ENCODE measurements at regions not wholly inside any gene's neighbourhood (a gene's known extent, or its start where the extent isn't known, plus 50 kb on each side); places are given as distances from the start of the nearest gene placed in this dataset.
"Not testable (repeated sequence)": the region's sequence is repeated elsewhere in the genome, so short reads cannot be mapped to it uniquely, and the experiment has no call there.

DNA sequence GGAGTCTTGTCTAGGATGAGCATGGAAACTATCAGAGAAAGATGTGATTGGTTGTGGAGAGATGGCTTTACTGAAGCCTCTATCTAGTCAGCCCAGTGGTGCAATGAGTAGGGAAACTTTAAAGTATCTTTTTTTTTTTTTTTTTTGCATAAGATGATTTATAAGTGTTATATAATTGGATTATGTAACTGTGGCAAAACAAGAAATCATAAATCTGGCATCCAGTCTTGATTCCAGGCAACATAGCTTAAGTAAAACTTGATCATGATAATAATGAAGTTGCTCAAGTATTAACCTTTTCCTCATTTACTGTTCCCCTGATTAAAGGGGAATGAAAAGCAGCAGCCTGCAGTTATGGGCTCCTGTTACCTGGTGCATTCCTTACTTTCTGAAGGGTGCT lies 538.0 kb upstream of the ATP2B1 start:
- DNase-seq = no peak

DNA sequence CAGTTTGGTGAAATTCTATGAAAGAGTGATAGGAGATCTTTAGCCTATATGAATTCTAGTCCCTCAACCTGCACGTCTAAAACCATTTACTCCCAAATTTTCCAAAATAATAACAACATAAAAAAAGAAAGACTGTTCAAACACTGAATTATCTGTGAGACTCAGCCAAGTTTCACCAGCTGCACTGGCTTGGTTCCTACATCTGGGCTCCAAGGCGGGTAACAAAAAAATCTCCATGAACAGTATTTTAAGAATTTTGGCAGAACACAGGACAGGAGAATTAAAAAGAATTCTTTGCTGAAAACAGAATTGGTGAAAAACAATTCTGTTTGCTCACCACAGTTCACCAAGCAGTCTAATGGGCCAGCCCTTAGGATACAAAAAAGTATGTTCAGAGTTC lies 536.8 kb upstream of the ATP2B1 start:
- DNase-seq = no peak

DNA sequence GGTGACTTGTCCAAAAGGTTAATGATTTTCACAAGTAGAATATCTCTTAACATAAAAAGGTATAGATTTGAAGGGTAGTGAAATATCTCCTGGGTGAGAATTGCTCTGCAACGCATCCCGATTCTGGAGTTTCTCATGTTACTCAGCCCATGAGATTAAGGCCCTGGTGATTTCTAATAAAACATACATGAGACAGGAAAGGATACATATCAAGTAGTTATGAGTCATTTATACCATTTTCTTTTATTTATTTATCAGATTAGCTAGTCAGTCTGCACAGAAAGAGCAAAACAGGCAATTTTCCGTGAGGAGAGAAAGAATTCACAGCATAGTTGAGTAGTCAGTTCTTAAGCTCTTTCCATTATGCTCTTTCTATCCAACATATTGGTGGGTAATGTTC lies 535.6 kb upstream of the ATP2B1 start:
- no peak for DNase-seq

DNA sequence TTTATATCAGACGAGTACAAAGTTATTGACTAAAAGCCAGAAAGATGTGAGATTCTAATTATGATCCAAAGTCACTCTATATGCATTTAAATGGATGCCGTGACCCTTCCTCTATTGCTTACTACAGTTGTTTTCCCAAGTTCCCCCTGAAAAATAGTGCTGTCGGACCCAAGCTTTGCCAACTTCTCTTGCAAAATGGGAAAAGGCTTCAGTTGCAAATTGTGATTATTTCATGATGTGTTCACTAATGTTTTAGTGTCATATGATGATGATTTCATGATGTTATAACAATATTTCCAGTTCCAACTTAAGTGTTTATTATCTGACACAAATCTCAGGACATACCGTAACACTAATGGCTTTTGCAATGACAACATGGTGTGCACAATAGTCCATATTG lies 534.6 kb upstream of the ATP2B1 start:
- DNase-seq = no peak

DNA sequence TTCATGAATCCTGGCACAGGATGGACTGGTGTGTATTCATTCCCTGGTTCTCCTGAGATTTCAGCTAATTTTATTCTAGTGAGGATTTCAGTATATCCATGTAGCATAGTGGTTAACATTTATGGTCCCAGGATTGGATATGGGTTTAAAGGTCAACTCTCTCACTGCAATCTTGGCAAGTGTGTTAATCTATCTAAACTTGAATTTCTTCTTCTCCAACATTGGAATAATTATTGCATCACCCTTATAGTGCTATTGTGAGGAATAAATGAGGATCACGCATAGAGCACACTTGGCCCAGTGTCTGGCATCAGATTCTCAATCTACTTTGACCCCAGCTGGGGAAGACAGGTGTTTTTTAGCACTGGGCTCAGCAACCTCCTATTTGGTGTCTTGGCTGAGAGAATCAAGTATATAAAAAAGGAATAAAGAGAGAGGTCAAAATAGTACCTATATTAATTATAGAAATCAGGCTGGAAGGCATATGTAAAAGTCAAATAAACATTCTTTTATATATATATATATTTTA lies 531.2 kb upstream of the ATP2B1 start:
- no peak for DNase-seq

DNA sequence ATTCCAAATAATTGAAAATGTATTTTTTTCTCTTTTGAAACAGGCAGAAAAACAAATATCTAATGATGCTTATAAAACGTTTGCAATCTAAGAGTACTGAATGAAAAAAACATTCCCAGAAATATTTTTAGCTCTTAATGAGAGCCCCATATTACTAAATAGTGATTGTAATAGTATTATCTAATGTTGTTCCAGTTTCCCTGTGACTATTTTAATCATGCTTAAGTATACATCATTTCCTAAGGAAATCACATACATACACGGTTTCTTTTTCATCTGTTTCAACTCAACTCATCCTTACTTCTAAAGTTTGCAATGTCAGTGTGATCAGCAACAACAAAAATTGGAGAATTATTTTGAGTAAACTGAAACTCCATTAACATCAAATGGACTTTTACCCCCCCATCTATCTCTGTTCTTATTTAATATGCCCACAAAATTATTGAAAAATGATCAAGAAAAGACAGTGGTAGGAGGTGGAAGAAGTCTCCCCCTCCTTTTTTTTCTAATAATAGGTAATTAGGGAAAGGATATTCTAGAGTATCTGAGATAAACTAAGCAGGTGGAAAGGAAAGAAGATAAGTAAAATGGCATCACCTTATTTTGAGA lies 530.1 kb upstream of the ATP2B1 start:
- no peak for DNase-seq

DNA sequence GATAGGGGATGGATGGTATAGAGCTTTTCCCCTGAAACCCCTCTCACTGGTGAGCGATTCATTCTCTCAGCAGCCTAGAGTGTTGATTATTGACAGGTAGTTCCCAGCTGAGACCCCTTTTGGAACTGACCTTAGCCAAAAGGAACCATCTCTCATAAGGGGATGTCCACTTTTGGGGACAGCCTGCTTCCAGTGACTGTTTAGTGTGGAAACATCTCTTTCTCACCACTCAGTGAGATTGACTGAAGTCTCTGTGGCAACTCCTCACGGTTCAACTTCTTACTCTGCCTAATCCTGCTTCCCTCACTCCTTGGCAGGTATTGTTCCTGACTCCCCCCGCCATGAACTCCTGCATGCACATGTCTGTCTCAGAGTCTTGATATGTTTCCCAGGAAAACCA lies 529.2 kb upstream of the ATP2B1 start:
- no peak for DNase-seq

DNA sequence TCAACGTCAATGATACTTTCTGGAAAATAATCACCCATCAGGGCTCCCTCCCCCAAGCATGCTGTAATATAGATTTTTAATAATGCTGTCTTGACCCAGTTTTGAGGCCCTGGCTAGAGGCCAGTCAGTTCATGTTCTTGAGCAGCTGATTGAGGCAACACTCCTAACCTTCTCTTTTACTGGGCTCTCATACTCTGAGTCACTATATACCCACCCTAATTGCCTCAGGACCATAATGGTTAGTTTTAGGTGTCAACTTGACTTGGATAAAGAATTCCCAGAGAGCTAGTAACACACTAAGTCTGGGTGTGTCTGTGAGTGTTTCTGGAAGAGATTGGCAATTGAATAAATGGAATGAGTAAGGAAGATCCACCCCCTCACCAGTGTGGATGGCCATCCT lies 527.0 kb upstream of the ATP2B1 start:
- DNase-seq = no peak

DNA sequence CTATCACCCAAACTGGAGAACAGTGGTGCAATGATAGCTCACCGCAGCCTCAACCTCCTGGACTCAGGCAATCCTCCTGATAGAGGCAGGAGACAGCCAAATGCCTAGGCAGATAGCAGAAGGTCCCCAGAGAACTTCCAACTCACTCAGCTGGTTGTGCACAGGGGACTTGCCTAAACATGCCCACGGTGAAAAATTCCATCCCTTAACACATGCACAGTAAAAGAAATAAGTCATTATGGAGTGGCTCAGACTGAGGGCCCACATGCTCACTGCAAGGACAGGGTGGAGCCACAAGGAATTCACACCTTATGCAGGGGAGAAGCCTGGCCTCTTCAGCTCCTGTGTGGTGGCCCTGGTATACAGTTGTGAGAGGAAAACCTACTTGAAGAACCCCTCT lies 525.8 kb upstream of the ATP2B1 start:
- no peak for DNase-seq

DNA sequence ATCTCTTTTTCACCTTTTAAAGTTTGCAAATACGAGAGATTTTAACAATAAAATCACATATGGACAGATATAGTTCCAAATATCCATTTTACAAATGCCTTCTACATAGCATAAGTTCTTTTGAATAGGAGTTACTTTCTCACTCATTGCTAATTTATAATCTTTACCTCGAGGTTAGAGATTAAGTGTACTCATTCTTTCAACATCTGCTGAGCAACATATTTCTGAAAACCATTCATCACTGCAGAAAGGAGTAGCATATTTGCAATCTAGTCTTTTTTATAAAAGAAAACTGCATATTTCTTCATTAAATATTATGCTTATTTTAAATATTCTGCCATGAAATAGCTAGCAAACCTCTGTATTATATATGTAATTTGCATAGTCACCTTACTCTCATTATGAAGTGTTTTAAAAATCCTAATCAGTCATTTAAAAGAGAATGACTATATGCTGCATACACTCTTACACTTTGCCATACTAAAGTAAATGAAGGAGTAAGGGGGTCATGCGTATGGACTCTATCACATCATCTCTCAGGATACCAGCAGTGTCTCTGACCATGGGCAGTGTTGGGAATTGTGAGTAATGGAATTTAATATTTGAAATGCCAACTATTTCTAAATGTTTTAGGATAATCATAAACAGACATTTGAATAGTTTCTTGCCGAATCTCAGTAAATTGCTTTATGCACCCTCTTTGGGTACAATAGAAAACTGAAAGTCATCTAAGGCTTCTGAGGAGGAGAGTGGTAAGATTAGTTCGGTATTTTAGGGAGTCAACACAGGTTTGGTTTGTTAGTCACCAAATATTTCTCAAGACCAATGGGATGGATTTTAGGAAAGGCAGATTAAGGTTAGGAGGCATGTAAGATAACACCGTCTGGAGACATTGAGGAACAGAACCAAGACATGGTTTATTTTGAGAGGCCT lies 524.8 kb upstream of the ATP2B1 start:
- no peak for DNase-seq

DNA sequence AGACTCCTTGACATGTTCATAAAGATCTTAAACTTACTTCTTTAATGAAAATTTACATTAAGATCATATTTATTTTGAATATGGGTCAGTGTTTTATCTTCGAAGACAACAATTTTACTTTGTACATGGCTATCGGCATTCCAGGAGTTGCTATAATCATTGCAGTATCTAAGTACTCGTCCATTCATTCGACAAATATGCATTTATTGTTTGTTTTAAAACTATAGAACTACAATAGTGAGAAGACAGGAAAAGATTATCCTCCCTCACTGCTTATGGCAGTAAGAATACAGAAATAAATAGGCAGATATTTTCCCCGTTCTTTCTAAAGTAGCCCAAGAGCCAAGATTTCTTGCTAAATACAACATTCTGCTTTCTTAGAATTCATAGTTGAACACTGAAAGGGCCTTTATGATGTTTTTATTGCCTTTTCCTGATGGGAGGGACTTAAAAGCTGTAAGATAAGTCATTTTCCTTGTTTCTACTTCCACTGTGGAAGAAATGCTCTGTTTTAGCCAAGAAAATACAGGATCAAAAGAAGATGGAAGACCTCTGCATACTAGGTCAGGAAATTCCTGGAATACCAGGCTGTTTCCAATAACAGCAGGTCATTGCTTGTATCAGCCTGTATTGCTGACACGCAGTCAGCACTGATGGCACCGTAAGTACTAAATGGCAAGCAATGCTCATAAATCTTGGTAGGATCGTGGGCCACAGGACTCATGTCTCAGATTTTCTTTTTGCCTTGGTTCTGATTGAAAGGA lies 521.0 kb upstream of the ATP2B1 start:
- DNase-seq = no peak

DNA sequence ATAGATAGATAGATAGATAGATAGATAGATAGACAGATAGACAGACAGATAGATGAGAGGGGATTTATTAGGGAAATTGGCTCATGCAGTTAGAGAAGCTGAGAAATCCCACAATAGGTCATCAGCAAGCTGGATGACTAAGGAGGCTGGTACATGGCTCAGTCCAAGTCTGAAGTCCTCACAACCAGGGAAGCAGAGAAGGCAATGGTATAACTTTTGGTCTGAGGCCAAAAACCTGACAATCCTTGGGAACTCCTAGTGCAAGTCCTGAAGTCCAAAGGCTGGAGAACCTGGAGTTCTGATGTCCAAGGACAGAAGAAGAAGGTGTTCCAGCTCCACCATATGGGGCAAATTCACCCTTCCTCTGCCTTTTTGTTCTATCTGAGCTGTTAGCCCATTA lies 517.6 kb upstream of the ATP2B1 start:
- no peak for DNase-seq

DNA sequence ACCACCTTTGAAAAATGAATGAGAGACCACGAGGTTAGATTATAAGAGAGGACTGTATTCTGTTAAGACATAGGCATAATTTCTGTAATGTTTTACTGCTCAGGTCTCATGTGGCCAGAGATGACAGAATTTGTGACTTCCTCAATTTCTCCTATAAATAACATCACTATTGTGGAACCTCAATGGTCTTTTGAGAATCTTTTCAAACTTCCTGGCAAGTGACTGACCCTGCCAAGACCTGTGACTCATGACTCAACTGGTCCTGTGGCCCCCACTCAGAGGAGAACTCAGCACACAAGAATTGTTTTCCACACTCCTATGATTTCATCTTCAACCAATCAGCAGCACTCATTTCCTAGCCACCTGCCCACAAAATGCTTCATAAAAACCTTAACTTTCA lies 508.2 kb upstream of the ATP2B1 start:
- DNase-seq = no peak

DNA sequence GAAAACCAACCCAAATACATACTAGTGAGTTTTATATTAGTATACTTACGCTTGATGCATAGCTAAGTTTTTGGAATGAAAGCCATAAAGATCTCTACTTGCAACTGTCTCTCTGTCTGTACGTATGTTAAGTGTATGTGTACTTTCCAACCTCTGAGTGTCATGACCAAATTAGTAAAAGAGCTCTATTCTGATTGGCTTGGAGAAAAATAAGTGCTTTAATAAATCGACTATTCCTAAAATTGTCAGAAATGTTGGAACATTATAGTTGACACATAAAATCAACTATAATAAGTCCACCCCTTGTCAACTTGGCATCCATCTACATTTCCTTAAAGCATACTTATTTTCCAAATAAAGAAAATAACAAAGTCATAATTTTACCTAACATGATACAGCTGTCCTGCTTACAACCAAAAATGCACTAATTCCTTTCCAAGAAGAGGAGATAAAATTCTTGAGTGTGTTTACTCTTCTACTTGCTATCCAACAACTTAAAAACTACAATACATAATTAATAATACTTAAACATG lies 507.4 kb upstream of the ATP2B1 start:
- DNase-seq = no peak

DNA sequence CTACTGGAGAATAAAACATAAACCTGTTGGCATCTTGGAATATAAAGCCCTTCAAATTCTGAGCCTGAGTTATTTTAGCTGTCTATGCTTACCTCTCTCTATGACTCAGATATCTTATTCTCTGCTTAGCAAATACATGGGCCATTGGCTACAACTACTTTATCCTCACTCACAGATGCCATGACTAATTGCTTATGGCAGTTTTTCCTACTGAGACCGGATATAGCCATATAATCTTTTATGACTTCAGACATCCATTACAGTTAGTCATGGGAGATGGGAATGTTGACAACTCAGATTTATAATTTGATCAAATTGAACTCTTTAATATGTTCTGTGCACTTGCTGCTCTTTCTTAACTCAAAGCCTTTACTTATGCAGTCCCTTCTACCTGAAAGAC lies 502.4 kb upstream of the ATP2B1 start:
- DNase-seq = no peak

DNA sequence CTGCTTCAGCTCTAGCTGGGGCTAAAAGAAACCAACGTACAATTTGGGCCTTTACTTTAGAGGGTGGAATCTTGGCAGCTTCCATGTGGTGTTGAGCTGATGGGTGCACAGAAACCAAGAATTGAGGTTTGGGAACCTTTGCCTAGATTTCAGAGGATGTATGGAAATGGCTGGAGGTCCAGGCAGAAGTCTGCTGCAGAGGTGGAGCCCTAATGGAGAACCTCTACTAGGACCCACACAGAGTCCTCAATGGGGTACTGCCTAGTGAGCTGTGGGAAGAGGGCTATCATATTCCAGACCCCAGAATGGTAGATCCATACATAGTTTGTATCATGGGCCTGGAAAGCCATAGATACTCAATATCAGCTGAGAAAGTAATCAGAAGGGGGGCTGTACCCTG lies 500.4 kb upstream of the ATP2B1 start:
- DNase-seq = no peak

DNA sequence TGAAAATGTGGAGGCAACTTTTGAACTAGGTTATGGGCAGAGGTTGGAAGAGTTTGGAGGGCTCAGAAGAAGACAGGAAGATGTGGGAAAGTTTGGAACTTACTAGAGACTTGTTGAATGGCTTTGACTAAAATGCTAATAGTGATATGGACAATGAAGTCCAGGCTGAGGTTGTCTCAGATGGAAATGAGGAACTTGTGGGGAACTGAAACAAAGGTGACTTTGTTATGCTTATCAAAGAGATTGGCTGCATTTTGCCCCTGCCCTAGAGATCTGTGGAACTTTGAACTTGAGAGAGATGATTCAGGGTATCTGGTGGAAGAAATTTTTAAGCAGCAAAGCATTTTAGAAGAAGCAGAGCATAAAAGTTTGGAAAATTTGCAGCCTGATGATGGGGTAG lies 499.7 kb upstream of the ATP2B1 start:
- not testable (repeated sequence) for DNase-seq

DNA sequence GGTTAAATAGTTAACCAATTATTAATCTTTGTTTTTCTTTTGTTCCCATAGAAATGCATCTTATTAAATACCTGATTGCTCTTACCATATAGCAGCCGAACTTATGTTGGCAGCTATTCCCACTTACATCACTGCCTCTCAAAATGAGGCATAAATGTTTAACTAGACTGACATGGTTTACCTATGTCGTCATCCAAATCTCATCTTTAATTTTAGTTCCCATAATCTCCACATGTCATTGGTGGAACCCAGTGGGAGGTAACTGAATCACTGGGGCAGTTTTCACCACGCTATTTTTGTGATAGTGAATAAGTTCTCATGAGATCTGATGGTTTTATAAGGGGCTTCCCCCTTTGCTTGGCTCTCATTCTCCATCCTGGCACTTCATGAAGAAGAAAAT lies 499.2 kb upstream of the ATP2B1 start:
- DNase-seq = no peak

DNA sequence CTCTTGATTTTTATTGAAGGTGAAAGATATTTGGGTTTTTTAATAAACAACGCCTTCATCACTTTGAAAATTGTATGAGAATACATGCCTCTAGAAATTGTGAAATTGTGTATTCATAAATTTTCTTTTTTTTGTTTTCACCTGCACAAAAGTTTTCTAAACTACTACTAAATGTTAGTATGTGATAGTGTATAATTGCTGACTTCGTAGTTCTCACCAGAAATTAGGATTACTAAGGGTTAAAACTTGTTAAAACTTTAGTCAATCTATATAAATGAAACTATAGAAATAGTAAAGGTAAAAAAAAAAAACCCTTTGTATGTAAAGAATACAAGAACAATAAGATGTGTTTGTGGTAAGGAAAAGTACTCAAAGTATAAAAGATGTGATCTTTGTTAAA lies 496.5 kb upstream of the ATP2B1 start:
- DNase-seq = no peak

DNA sequence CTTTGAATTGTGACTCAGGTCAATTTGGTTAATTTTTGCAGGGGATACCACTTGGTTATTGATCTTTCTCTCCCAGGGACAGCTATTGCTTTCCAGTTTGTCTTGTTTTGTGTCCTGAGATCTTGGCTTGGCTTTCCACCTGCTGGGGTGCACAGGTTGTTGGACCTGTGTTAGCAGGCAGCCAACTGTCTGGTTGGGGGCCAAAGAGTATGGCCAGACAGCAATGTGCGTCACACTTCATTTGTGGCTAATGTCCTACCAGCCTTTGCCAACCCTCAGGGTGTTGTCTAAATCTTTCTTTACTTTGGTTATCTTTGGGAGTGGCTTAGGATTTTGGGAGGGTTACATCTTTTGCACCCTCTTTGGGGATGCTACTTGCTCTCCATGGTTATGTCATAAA lies 494.9 kb upstream of the ATP2B1 start:
- DNase-seq = no peak

DNA sequence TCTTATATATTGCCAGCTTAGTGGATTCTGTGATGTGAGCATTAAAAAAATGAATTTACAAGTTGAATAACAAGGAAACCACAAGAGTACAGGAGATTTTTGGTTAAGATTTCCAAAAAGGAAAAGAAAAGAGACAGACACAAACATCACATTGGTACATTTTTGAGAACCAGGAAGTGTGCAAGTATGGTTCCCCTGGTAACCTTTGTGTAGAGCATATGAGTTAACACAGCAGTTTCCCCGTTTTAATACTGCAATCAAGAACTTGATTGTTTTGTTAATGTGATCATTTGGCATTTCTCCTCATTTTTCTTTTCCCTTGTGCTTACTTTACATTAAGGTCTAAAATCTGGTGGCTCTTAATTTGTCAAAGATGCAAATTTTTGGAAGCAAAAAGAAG lies 490.4 kb upstream of the ATP2B1 start:
- no peak for DNase-seq

DNA sequence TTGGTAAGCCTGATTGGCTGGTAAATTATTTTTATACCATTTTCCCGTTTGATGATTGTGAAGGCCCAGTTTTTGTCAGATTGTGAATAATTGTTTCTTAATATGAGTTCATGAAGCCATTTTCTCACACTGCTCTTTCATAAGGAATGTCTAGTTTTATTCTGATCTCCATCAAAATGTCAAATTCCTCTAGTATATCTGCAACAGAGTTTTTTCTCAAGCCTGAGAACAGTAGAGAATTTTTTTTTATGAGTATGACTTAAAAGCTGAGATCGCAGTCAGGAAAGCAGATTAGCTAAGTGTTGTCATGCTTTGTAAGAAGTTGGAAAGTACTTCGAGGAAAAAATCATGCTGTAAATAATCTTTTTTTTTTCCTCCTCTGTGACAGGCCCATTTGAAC lies 484.9 kb upstream of the ATP2B1 start:
- no peak for DNase-seq

DNA sequence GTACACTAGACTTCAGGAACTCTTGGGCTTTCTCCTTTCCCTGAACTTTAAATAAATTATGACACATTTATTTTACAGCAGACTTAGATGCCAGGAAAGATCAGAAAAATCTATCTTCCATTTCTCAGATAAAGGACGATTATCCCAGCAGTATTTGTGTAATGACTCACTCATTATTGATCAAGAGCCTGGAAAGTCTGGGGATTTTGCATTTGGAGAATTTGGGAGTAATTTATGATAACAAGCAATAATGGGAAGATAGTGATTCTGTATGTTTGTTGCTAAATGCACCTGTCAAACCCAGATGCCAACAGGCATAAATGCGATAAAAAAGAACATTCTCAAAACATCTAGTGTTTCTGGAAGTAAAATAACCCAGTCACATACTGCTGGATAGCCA lies 480.2 kb upstream of the ATP2B1 start:
- DNase-seq = no peak
